G401 (cell line): ENCODE measurements at regions not wholly inside any gene's neighbourhood (a gene's known extent, or its start where the extent isn't known, plus 50 kb on each side); places are given as distances from the start of the nearest gene placed in this dataset.

Experiments used
- DNase-seq: peaks from one replicate; pipeline ENCODE4 v3.0.0-alpha.2; 2015; ENCODE audit warnings: low spot score
- in situ Hi-C: cut with HindIII; loops from 2 replicates; pipeline ENCODE4 v1.10.0; 2016; ENCODE audit warnings: low sequenced_read_pairs, mixed read lengths

DNA sequence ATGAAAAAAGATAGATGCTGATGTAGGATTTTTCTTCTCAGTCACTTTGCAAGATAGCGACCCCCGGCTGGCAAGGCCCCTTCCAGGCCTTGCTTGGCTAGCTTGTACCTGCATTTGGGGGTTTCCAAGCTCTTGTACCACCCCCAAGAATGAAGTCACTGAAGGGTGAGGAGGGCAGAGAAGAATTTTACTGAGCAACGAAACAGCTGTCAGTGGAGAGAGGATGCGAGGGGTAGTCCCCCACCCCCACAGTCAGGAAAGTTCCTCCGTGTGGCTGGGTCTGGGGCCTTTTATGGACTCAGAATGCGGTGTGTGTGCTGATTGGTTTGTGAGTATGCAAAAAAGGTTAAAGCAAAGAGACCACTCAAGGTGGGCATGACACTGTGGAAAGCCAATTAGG lies 382.0 kb downstream of the GPD2 start:
- no peak for DNase-seq
- in situ Hi-C loops = no loop called here

DNA sequence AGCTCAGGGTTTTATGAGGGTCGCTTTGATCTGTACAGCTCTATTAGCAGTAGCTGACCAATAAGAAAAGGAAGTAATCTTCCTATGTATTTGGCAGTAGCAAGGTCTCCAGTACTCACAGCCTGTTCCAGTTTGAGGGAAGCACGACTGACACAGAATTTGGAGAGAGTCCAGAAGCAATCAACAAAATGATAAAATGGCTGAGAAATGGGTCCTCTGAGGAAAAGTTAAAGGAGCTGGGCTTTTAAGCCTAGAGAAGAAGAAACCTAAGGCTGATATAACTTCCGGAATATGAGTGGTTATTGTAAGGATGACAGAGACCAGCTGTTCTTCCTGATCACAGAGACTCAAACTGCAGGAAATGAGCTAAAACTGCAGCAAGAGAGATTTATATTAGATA lies 382.8 kb downstream of the GPD2 start:
- DNase-seq = no peak
- in situ Hi-C loops = no loop called here

DNA sequence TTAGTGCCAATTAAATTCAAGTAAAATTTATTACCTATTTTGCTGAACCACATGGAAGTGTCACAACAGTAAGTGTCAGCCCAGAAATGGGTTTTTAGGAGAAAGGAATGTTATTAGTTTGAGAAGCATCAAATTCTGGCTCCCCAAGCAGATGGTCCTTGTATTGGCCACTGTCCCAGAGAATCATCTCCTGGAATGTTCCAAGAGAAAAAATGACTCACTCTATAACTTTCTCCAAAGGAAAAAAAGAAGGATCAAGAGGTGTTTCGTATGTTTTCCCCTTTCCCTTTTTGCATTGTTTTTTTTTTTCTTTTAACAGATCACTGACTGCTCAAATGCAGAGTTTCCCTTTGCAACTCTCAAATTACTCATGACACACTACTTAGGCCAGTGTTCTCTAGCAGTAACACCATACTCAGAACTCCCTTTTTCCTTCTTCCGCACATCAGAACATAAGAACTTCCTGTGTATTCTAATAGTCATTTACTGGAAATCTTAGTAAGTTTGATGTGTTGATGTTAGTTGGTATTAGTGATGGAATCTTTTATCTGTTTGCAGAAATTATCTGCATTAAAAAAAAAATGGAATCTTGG lies 390.3 kb downstream of the GPD2 start:
- in situ Hi-C loops = no loop called here
- peak; percentile 69 for DNase-seq

DNA sequence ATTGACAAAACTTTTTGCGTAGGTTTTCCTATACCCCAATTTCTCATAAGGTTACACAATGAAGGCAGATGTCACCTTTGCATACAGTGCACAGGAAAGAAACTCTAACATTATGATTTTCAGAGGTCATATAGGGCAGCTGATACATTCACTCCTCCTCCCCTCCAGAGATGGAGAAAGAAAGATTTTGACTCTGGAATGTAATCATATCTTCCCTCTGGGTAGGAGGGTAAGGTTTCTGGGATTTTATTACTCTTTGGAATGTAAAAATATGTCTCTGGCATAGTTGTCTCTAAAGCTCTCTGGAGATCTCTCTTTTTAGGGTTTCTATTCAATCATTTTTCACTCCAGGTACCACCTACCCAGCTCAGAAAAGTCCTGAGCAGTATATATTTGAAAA lies 398.3 kb downstream of the GPD2 start:
- in situ Hi-C loops = no loop called here

DNA sequence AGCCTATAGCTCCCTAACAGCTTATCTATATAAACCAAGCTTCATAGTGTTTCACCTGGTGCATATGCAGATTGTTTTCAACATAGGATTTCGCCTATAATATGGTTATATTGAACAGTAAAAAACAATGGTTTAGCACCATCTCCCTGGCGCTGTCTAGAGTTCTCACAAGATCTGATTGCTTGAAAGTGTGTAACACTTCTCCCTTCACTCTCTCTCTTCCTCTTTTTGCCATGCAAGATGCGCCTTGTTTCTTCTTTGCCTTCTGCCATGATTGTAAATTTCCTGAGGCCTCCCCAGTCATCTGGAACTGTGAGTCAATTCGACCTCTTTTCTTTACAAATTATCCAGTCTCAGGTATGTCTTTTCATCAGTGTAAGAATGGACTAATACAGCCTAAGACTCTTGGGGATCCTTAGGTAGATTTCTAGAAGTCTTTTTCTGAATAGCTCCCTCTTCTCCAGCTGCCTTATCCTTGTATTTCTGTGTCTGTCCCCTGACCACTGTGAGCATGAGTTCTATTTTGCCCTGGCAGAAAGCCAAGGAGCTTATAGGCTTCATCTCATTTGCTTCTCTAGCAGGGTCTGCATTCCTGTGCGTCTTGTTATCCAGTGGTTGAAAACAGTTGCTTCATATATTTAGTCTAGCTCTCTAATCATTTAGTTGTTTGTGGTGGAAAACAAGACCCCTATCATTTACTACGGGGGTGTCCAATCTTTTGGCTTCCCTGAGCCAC lies 401.6 kb downstream of the GPD2 start:
- no peak for DNase-seq
- in situ Hi-C loops = no loop called here

More for the DNA sequence above, 398.3 kb downstream of the GPD2 start:
- no peak for DNase-seq

DNA sequence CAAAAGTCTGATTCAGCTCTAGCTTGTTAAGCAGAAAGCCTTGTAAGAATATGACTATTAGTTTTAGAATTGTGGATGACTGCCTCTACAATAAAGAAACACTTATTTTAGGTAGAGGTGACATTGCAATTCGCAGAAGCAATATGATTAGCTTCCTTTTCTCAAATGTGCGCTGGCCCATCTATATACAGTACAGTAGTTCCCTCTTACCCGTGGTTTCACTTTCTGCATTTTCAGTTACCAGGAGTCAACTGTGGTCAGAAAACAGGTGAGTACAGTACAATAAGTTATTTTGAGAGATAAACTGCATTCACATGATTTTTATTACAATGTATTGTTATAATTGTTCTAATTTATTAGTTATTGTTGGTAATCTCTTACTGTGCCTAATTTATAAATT lies 405.1 kb downstream of the GPD2 start:
- no peak for DNase-seq
- in situ Hi-C loops = no loop called here

DNA sequence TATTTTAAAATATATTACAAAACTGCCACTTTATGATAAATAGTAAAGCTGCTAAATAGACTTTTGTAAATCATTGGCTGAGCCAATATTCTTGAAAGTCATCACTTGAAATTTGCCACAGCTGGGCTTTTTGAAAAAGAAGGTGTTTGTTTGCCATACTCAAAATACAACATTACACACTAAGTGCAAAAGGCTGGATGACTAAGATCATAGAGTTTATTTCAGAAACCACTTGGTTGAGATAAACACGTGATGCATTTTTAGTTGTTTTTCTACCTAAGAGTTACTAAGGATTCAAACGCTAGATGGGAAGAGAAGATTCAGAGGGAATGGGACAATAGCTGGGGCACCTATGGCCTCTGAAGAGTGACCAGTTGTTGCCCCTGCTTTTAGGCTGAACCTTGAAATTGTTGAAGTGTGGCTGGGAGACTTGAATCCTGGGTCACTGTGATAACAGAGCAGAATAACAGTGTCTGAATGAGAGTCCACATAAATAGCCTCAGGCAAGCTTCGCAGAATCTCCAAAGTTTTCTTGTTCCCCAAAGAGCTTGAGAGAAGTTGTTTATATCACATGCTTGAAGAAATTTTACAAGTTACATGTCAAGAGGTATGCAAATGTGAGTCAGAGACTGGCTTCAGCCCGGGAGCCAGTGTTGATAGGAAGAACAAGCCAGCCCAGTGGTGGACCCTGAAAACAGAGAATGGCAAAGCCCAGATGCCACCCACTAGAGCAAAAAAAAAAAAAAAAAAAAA lies 409.8 kb downstream of the GPD2 start:
- in situ Hi-C loops = no loop called here
- no peak for DNase-seq

DNA sequence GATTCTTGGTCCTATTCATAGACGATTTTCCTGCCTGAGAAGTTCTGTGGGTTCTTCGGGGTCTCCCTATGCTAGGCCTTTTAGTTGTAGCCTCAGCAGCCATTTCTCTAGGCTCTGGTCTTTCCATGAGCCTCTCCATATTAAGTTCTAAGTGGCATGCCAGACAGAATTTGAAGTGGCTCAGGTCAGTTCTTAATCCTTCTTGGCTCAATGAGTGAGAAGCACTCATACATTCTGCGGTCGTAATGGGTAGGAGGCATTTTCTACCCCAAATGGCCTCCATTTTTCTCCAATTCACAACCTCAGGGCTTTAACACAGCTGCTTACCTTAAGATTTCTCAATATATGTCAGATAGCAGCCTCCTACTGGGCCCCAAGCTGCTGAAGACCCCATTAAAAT lies 405.3 kb upstream of the GALNT5 start:
- in situ Hi-C loops = no loop called here
- no peak for DNase-seq

DNA sequence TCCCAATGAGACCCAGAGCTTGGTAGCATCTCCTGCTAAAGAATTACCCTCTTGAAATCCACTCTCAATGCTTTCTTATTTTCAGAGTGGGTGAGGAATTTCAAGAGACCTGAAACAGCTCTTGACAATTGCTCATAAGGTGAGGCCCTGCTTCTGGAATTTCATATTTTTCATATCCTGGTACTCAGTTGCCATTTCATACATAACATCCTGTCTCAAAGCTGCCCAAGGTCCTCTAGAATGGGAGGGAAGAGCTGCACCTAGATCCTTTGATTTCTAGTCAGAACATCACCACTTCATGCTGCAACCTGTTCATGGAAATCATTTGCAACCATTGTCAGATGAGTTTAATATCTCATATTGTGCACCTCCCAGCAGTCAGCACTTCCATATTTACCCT lies 404.8 kb upstream of the GALNT5 start:
- in situ Hi-C loops = no loop called here
- DNase-seq = no peak

DNA sequence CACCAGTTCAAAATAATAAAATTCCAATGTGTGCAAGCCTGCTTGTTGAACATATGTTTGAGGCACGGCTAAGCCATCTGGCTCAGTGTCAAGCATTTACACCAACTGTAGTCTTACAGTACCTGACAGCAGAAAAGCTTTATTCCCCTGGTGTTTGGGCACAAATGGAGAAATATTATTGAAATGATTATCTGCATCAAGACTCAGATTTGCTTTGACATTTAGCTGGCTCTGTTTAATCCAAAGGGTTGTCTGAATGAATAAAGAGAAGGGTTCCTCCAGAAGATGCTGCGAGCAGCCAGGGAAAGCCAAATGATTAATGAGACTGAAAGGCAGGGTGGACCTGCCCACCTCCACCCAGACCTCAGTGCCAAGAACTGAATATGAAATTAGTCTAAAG lies 393.2 kb upstream of the GALNT5 start:
- DNase-seq = peak; percentile 93
- in situ Hi-C loops = no loop called here

DNA sequence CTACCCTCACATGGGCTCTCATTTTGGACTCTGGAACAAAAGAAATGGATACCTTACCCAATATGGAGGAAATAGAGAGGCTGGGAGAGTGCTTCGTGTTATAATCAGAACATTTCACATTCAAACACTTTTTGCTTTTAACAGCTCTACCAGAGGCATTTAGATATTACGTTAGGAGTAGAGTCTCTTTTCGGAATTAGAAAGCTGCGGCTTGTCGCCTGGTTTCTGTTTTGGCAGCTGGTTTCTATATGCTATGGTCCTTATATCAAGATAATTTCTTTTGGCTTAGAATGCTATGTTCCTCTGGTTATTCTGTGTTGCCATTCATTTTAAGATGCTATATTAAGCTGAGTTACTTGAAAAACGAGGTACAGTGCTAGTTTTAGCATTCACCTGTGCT lies 392.8 kb upstream of the GALNT5 start:
- in situ Hi-C loops = no loop called here
- no peak for DNase-seq

DNA sequence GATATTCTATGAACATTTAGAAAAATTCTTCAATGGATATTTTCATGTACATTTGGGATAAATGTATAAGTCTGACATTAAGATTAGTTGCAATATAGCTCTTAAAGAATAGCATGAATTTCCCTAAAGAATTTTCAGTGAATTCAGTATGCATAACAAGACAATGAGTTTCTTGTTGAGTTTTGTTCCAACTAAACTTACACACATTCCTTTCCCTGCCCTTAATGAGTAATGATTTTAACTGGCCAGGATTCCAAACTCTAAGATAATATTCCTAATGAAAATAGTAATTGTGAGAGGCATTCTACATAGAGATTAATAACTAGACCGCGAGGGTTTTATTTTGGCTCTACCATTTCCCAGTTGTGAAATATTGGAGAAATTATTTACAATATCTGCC lies 390.3 kb upstream of the GALNT5 start:
- in situ Hi-C loops = no loop called here
- DNase-seq = no peak

DNA sequence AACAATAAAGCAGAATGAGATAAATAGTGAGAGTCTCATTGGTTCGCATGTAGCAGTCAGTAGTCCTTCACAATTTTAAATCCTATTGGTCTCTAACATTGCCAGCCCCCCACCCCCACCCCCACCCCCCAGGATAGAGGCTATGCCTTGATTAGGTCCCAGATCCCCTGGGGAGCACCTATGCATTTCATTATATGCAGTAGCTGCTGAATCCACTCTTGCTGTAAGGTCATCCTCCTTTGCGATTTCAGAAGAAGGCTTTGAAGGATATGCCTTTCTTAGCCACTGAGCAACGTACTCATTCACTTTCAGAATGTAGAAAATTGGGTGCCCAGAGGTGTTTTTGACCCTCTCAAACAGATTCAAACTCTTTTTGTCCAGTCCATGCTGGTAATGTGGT lies 382.8 kb upstream of the GALNT5 start:
- in situ Hi-C loops = no loop called here
- no peak for DNase-seq

DNA sequence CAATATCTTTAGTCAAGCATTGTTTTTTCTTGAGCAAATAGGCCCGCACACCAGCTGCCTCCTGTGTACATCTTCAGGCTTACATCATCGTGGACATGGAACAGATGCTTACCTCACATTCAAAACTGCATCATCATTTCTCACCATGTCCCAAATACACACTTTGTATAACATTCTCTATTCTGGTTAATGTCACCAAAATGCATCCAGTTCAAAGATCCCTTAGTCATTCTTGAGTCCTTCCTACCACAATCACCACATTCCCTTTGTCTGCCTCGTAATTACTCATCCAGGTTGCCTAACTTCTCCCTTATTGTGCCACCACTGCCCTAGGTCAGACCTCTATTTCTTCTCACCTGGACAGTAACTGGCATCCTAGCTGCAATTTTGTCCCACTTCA lies 373.7 kb upstream of the GALNT5 start:
- DNase-seq = no peak
- in situ Hi-C loops = no loop called here

DNA sequence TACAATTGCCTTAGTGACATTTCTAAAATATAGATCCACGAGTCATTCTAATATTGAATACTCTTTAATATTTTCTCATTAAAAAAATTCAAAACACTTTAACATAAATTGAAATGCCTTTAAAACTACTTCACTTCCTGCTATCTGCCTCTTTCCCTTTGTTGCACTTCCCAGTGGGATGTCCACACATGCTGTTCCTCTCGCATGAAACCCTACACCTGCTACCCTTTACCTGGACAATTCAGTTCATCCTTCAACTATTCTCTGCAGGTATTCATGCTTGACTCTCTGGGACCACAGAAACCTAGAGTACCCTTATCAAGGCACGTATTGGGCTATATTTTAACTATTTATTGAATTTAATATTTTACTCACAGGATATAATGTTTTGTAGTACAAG lies 373.3 kb upstream of the GALNT5 start:
- no peak for DNase-seq
- in situ Hi-C loops = no loop called here

DNA sequence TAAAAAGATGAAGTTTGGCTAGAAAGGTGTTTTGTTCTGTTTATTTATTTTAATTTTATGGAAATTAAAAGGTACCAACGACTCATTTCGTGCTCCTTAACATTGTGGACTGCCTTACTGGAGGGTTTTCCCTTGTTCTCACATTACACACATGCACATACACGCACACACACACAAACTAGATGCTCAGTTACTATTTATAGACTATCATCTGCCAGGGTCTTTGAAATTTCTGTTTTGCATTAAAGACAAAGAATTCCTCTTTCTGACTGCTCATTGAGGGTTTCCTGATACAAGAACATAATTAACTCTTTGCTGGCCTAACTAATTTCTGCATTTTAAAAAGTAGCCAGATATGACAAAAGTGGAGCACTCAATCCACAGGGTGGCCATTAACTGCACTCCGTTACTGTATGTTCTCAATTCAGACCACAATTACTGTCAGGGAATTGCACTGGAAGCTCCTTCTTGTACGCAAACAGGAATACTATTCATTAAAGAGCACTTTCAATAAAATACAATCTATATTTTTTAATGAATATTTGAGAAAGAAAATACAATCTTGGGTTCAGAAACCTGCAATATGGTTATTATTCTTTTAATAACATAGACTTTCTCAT lies 366.9 kb upstream of the GALNT5 start:
- peak; percentile 36 for DNase-seq
- in situ Hi-C loops = no loop called here

DNA sequence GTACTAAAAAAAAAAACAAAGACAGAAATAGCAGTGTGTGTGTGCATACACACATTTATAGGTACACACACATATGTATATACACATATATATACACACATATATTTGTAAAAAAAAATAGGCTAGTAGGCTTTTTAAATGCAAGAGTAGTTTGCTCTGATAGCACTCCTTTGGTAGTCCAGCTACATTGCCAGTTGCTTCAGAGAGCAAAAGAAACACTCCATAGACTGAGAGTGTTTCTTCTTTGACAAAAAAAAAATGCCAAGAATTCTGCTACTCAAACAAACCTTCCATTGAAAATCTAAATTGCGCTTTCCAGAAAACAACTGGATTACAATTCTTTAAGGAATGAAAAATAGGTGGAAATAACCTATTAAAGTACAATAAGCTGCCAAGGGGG lies 365.9 kb upstream of the GALNT5 start:
- peak; percentile 40 for DNase-seq
- in situ Hi-C loops = no loop called here

DNA sequence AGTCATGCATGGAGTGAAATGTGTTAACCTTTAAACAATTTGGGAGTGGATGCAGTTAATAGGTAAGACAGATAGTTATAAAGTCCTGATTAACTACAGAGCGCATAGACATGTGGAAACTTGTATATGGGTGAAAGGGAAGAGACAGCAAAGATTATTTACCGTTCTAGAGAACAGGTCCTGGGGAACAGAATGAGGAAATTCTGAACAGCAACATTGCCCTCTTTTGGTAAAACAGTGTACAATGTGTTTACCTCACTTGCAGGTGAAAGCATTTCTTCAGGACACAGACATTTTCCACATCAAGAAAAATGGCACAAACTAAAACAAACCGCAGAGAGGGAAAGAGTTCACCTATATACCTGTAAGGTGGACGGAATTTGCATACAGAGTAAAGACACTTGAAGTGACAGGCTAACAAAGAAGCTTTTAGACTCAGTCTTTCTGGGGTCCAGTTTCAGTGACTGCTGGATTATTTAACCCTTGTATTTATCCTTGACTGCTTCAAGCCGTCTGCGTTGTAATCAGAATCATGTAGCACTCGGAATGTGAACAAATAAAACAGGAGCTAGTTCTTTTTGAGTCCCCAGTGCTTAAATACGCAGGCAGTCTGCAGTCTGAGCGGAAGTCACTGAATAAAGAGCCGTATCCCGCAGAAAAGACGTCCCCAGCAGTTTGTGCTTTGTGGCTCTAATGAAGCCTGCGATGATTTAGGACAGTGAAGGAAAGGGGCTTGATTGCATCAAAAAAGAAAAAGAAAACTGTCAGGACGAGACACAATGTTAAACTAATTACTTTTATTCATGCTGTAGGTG lies 364.8 kb upstream of the GALNT5 start:
- in situ Hi-C loops = no loop called here
- DNase-seq = peak; percentile 95

DNA sequence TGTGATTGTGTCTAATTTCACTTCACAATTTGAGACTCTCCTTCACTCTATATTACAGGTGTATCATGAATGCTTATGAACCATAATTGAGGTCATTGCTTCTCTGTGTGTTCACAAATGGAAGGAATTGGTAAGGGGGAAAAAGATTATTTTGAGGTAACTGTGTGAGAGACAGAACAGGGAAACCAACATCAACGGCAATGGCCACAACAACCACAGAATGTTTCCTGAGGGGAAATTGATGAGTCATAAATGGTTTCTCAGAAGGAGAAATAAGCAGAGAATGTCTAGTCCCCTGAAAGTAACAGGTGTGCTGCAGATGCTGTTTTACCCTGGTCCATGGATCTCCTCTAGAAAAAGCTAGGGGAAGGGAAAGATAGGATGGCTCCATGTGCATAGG lies 361.2 kb upstream of the GALNT5 start:
- DNase-seq = no peak
- in situ Hi-C loops = no loop called here
